Stimulated activated CD4-positive, alpha-beta T cell treated with anti-CD3 and anti-CD28 coated beads, Interleukin-15, amount 100 ng/mL, for 24 hours (primary cell): ENCODE measurements at regions not wholly inside any gene's neighbourhood (a gene's known extent, or its start where the extent isn't known, plus 50 kb on each side); places are given as distances from the start of the nearest gene placed in this dataset.

Source experiments
- DNase-seq: peaks from one replicate; pipeline ENCODE4 v3.0.0-alpha.2; 2020

- no peak for DNase-seq
These were observed 68.0 kb upstream of the CYYR1 start for GRCh38 chr21:26641062-26641461.

GRCh38 chr21:26637201-26637745 is 64.2 kb upstream of the CYYR1 start:
- no peak for DNase-seq

GRCh38 chr21:26635681-26636080 is 62.6 kb upstream of the CYYR1 start:
- DNase-seq, result no peak

- DNase-seq, result no peak
These were observed 59.6 kb upstream of the CYYR1 start for GRCh38 chr21:26632691-26633090.

- no peak for DNase-seq
These were observed 53.1 kb upstream of the CYYR1 start for GRCh38 chr21:26626187-26626586.

- DNase-seq, result no peak
These were observed 52.0 kb upstream of the CYYR1 start for GRCh38 chr21:26624983-26625519.
